Endothelial cell of umbilical vein (primary cell): ENCODE measurements at regions not wholly inside any gene's neighbourhood (a gene's known extent, or its start where the extent isn't known, plus 50 kb on each side); places are given as distances from the start of the nearest gene placed in this dataset.

Experiments
- BruUV-seq: library from RNA; stranded (reverse); fragments of 400-500 nt; replicated peaks from 2 replicates; lab custom pipeline; 2021; lab: Mats Ljungman, UMichigan
- CTCF ChIA-PET: fragments of 300-600, 350-600 bp; sonication (Branson Sonifier 250); formaldehyde crosslinking; loops from one replicate; lab custom pipeline; 2021; ENCODE audit warnings: antibody characterized with exemption, inconsistent platforms; lab: Charles Lee
- POLR2A ChIA-PET: fragments of 300-600, 350-600 bp; sonication (Branson Sonifier 250); formaldehyde crosslinking; loops from one replicate; lab custom pipeline; 2021; ENCODE audit warnings: antibody characterized with exemption, inconsistent platforms; lab: Charles Lee
- DNase-seq: peaks from one replicate; pipeline ENCODE4 v3.0.0-alpha.2; 2011; ENCODE audit warnings: low read depth, low spot score
- FAIRE-seq: peaks from 2 replicates; lab custom pipeline; 2011; peaks lifted over from hg19 to GRCh38; lab: Jason Lieb, UNC
- H2AFZ ChIP-seq: 2 replicates; pipeline ENCODE4 v1.6.0; 2012; ENCODE audit warnings: low read depth, low read length, control low read depth, inconsistent platforms
- H3K27ac ChIP-seq: 2 replicates; pipeline ENCODE4 v1.5.1; 2011; ENCODE audit warnings: low read depth, mild to moderate bottlenecking, control low read depth, low read length, moderate library complexity; ENCODE audit not compliant: insufficient read depth
- H3K27me3 ChIP-seq, 2 experiments: 2 replicates each; pipeline versions ENCODE4 v1.6.0 to v1.6.1; 2011; ENCODE audit warnings: low read length in 2 of 2, mixed read lengths in 1 of 2; ENCODE audit not compliant: control insufficient read depth in 2 of 2, insufficient read depth in 2 of 2
- H3K36me3 ChIP-seq, 2 experiments: 2 replicates in 1 of 2; 3 replicates in 1 of 2; pipeline ENCODE4 v1.5.1; 2011; ENCODE audit warnings: low read length in 2 of 2, mild to moderate bottlenecking in 1 of 2, moderate library complexity in 1 of 2; ENCODE audit not compliant: control insufficient read depth in 2 of 2, insufficient read depth in 2 of 2; ENCODE audit errors: extremely low read depth in 1 of 2
- H3K4me1 ChIP-seq: 3 replicates; pipeline ENCODE4 v1.5.1; 2011; ENCODE audit warnings: mild to moderate bottlenecking, low read length; ENCODE audit not compliant: control insufficient read depth, insufficient read depth; ENCODE audit errors: extremely low read depth
- H3K4me2 ChIP-seq: 2 replicates; pipeline ENCODE4 v1.6.1; 2011; ENCODE audit warnings: low read length, control low read depth, mixed read lengths; ENCODE audit not compliant: insufficient read depth
- H3K4me3 ChIP-seq, 3 experiments: fragments of 200-600 bp in 1 of 3; sonication (generic), shearing (Covaris generic) in 1 of 3; replicated peaks in 1 of 3; 2 replicates each; pipeline ENCODE4 v1.5.1; 2011 to 2016; ENCODE audit warnings: control low read depth in 3 of 3, low read length in 3 of 3, mild to moderate bottlenecking in 2 of 3, inconsistent platforms in 1 of 3, low read depth in 1 of 3, moderate library complexity in 1 of 3; ENCODE audit not compliant: insufficient read depth in 1 of 3
- H3K79me2 ChIP-seq: 2 replicates; pipeline ENCODE4 v1.6.0; 2012; ENCODE audit warnings: low read length, inconsistent platforms; ENCODE audit not compliant: control insufficient read depth, insufficient read depth
- H3K9ac ChIP-seq: replicated peaks from 2 replicates; pipeline ENCODE3; 2011; ENCODE audit warnings: low read length, control low read depth; ENCODE audit not compliant: insufficient read depth; ENCODE audit errors: extremely low read depth
- H3K9me1 ChIP-seq: replicated peaks from 3 replicates; pipeline ENCODE4 v1.6.0; 2011; ENCODE audit warnings: mild to moderate bottlenecking, low read length; ENCODE audit not compliant: control insufficient read depth, insufficient read depth; ENCODE audit errors: extremely low read depth
- H3K9me3 ChIP-seq: replicated peaks from 2 replicates; pipeline ENCODE4 v1.5.1; 2012; ENCODE audit warnings: low read length, inconsistent platforms; ENCODE audit not compliant: control insufficient read depth, insufficient read depth
- H4K20me1 ChIP-seq: replicated peaks from 2 replicates; pipeline ENCODE3; 2011; ENCODE audit warnings: mild to moderate bottlenecking, low read length; ENCODE audit not compliant: control insufficient read depth, insufficient read depth; ENCODE audit errors: extremely low read depth
- EZH2 ChIP-seq: IDR thresholded peaks from 2 replicates; pipeline ENCODE4 v1.6.1; 2012; ENCODE audit warnings: borderline replicate concordance, low read depth, mild to moderate bottlenecking, moderate library complexity, low read length, inconsistent platforms; ENCODE audit not compliant: severe bottlenecking
- FOS ChIP-seq: IDR thresholded peaks from 2 replicates; pipeline ENCODE4 v1.6.1; 2011; ENCODE audit warnings: mild to moderate bottlenecking, low read length, moderate library complexity, borderline replicate concordance; ENCODE audit not compliant: insufficient read depth
- GATA2 ChIP-seq: IDR thresholded peaks from 2 replicates; pipeline ENCODE4 v1.7.0; 2011; ENCODE audit warnings: low read depth, mild to moderate bottlenecking, moderate library complexity, mixed read lengths, low read length; ENCODE audit not compliant: insufficient read length, insufficient read depth
- JUN ChIP-seq: IDR thresholded peaks from 2 replicates; pipeline ENCODE4 v1.6.1; 2011; ENCODE audit warnings: borderline replicate concordance, low read depth; ENCODE audit not compliant: insufficient read length, insufficient read depth
- MYC ChIP-seq: IDR thresholded peaks from one replicate; pipeline ENCODE4 v1.6.1; 2011; ENCODE audit warnings: mild to moderate bottlenecking, low read depth, low read length
- POLR2A ChIP-seq: IDR thresholded peaks from 2 replicates; pipeline ENCODE4 v1.6.1; 2012; ENCODE audit warnings: low read depth, mild to moderate bottlenecking, control low read depth, low read length
- POLR2AphosphoS5 ChIP-seq: IDR thresholded peaks from 2 replicates; pipeline ENCODE4 v1.6.1; 2012; ENCODE audit warnings: low read depth, mild to moderate bottlenecking, control low read depth, low read length, moderate library complexity; ENCODE audit not compliant: insufficient read depth
- dilution Hi-C: fragments of 300-500 bp; cut with MboI; formaldehyde crosslinking; loops from one replicate; pipeline ENCODE4 v1.15.0; 2019; ENCODE audit warnings: low sequenced_read_pairs; ENCODE audit not compliant: extremely low pct_ligation_motif_present
- intact Hi-C: fragments of 100-400 bp; cut with micrococcal nuclease; formaldehyde crosslinking; loops from one replicate; pipeline ENCODE4 v1.10.0; 2022
- TF ChIP-seq, protein P1 (sequence below), 2 donors: IDR thresholded peaks; 1 replicate in 1 of 2; 2 replicates in 1 of 2; pipeline ENCODE4 v1.5.1; 2011; ENCODE audit warnings: low read length in 2 of 2, mild to moderate bottlenecking in 2 of 2, moderate library complexity in 2 of 2, control low read depth in 1 of 2, inconsistent platforms in 1 of 2, low read depth in 1 of 2; ENCODE audit not compliant: insufficient read depth in 1 of 2; ENCODE audit errors: extremely low read depth in 1 of 2
- TF ChIP-seq, protein P2 (sequence below): IDR thresholded peaks from 2 replicates; pipeline ENCODE4 v1.6.1; 2011; ENCODE audit not compliant: insufficient read depth, insufficient read length

DNA sequence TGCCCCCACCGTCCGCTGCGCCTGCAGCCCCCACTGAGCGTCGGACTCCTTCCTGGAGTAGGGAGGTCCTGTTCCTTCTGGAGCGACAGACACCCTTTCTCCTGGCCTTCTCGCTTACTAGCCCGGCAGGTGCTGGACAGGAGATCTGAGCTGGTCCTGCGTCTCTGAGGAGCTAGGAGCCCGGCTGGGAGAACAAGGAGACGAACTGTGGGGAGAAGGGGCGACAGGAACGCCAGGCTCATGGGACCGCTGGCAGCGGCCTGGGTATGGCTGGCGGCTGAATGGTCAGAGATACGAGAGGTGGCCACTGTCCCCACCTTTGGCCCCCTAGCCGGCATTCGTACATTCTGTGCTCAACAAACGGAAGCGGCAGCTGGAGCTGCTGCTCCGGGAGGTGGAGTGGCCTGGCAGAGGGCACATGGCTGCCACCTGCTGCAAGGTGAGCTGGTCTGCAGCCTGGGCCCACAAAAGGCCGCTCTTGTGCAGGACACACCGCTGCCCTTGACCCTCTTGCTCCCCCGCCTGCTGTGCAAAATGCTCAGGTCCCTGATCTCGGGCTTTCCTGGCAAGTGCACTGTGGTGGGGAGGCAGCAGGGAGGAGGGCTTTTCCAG, 2066.7 kb downstream of the TP53TG3F start:
- CTCF ChIA-PET: no interaction called here
- intact Hi-C loops: no loop called here
- POLR2A ChIA-PET: no interaction called here
- no peak for DNase-seq
- TF ChIP-seq JUN (no peak), POLR2A (no peak), FOS (no peak), POLR2AphosphoS5 (no peak), MYC (no peak), EZH2 (no peak), GATA2 (no peak)
- TF ChIP-seq, protein P1, sequence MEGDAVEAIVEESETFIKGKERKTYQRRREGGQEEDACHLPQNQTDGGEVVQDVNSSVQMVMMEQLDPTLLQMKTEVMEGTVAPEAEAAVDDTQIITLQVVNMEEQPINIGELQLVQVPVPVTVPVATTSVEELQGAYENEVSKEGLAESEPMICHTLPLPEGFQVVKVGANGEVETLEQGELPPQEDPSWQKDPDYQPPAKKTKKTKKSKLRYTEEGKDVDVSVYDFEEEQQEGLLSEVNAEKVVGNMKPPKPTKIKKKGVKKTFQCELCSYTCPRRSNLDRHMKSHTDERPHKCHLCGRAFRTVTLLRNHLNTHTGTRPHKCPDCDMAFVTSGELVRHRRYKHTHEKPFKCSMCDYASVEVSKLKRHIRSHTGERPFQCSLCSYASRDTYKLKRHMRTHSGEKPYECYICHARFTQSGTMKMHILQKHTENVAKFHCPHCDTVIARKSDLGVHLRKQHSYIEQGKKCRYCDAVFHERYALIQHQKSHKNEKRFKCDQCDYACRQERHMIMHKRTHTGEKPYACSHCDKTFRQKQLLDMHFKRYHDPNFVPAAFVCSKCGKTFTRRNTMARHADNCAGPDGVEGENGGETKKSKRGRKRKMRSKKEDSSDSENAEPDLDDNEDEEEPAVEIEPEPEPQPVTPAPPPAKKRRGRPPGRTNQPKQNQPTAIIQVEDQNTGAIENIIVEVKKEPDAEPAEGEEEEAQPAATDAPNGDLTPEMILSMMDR (IDR thresholded peaks at IDR 0.05; ENCODE audit: extremely low read depth in 1 of 2, insufficient read depth in 1 of 2, low read depth in 1 of 2, low read length in 2 of 2): no peak
- TF ChIP-seq, protein P2, sequence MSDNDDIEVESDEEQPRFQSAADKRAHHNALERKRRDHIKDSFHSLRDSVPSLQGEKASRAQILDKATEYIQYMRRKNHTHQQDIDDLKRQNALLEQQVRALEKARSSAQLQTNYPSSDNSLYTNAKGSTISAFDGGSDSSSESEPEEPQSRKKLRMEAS: no peak
- Histone ChIP-seq H3K27ac (no peak overlapping the region), H3K4me1 (no peaks in the 10 kb centered on the region), H3K9me3 (peaks cover 10% of the 10 kb centered on the region), H3K36me3 (no peaks in the 10 kb centered on the region), H3K9ac (no peak overlapping the region), H4K20me1 (no peaks in the 10 kb centered on the region), H3K79me2 (no peaks in the 10 kb centered on the region), H3K9me1 (no peaks in the 10 kb centered on the region), H3K4me2 (no peak overlapping the region), H3K27me3 (no peaks in the 10 kb centered on the region), H2AFZ (no peak overlapping the region), H3K4me3 (no peak overlapping the region)
- FAIRE-seq: no peak
- no TSS peak for BruUV-seq
- dilution Hi-C loops: no loop called here
